Fibroblast of skin of scalp (primary cell): ENCODE measurements at regions not wholly inside any gene's neighbourhood (a gene's known extent, or its start where the extent isn't known, plus 50 kb on each side); places are given as distances from the start of the nearest gene placed in this dataset.

ENCODE experiments used
- DNase-seq: peaks from one replicate; pipeline ENCODE4 v3.0.0-alpha.2; 2013

GRCh38 chr6:126529637-126530362 is 189.9 kb downstream of the CENPW start:
- peak; percentile 14 for DNase-seq

- DNase-seq = no peak
Observed at GRCh38 chr6:126530775-126531174, 190.9 kb downstream of the CENPW start.

- DNase-seq = no peak
Observed at GRCh38 chr6:126531286-126531685, 191.4 kb downstream of the CENPW start.

GRCh38 chr6:126531840-126532239 is 191.9 kb downstream of the CENPW start:
- DNase-seq = no peak

GRCh38 chr6:126534401-126534800 is 194.5 kb downstream of the CENPW start:
- no peak for DNase-seq

- peak; percentile 17 for DNase-seq
Observed at GRCh38 chr6:126535138-126535537, 195.2 kb downstream of the CENPW start.

- peak; percentile 39 for DNase-seq
Observed at GRCh38 chr6:126535595-126535994, 195.7 kb downstream of the CENPW start.

GRCh38 chr6:126537061-126537816 is 197.3 kb downstream of the CENPW start:
- DNase-seq = no peak

- DNase-seq = peak; percentile 63
Observed at GRCh38 chr6:126539022-126539421, 199.1 kb downstream of the CENPW start.

GRCh38 chr6:126540161-126540560 is 200.2 kb downstream of the CENPW start:
- DNase-seq = no peak

GRCh38 chr6:126541806-126542491 is 202.0 kb downstream of the CENPW start:
- DNase-seq = no peak

- peak; percentile 21 for DNase-seq
Observed at GRCh38 chr6:126546541-126547120, 206.7 kb downstream of the CENPW start.

GRCh38 chr6:126548300-126548699 is 208.4 kb downstream of the CENPW start:
- peak; percentile 46 for DNase-seq

- DNase-seq = no peak
Observed at GRCh38 chr6:126550323-126550722, 210.4 kb downstream of the CENPW start.

GRCh38 chr6:126551832-126552231 is 211.9 kb downstream of the CENPW start:
- no peak for DNase-seq

GRCh38 chr6:126553854-126554253 is 213.9 kb downstream of the CENPW start:
- no peak for DNase-seq

GRCh38 chr6:126570507-126570906 is 230.6 kb downstream of the CENPW start:
- no peak for DNase-seq

GRCh38 chr6:126574301-126574700 is 234.4 kb downstream of the CENPW start:
- no peak for DNase-seq

GRCh38 chr6:126581316-126581715 is 241.4 kb downstream of the CENPW start:
- no peak for DNase-seq

- no peak for DNase-seq
Observed at GRCh38 chr6:126600258-126600916, 260.5 kb downstream of the CENPW start.

- DNase-seq = no peak
Observed at GRCh38 chr6:126603410-126603809, 263.5 kb downstream of the CENPW start.

- no peak for DNase-seq
Observed at GRCh38 chr6:126605089-126605488, 265.2 kb downstream of the CENPW start.

- DNase-seq = no peak
Observed at GRCh38 chr6:126607289-126607688, 267.4 kb downstream of the CENPW start.
